Stomach (tissue), 4 donors: ENCODE measurements at regions not wholly inside any gene's neighbourhood (a gene's known extent, or its start where the extent isn't known, plus 50 kb on each side); places are given as distances from the start of the nearest gene placed in this dataset.

Experiments used
- EP300 ChIP-seq: sonication (generic); formaldehyde crosslinking; IDR thresholded peaks from one replicate; pipeline ENCODE4 v1.6.1; 2017; ENCODE audit warnings: antibody characterized with exemption
- POLR2AphosphoS5 ChIP-seq, 3 donors: sonication (generic); formaldehyde crosslinking; IDR thresholded peaks; one replicate each; pipeline ENCODE4 v1.6.1; 2016; ENCODE audit warnings: antibody characterized with exemption in 3 of 3

DNA sequence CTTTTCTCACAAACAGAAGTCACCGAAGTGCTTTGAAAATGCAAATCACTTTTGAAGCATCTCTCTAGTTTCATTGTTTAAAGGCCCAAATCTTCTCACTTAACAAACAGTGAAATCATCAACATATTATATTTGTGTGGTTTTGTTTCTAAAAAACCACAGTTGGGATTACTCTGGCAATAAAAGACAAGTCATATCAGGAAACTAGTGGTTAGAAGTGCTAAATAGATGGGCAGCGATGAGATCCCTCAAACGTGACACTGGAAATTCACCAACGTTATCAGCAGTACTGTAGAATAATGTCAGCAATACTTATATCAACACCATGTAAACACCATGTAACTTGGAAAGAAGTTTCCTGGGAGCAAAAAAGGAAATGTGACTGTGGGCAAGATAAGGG is 893.5 kb downstream of the SUCLG1 start:
- TF ChIP-seq EP300 (no peak), POLR2AphosphoS5 (IDR thresholded peaks at IDR 0.05) (no peak)
